NCI-H774 (cell line): ENCODE measurements at regions not wholly inside any gene's neighbourhood (a gene's known extent, or its start where the extent isn't known, plus 50 kb on each side); places are given as distances from the start of the nearest gene placed in this dataset.
"Not testable (repeated sequence)": the region's sequence is repeated elsewhere in the genome, so short reads cannot be mapped to it uniquely, and the experiment has no call there.

ENCODE experiments used
- DNase-seq: peaks from one replicate; lab custom pipeline; 2025; lab: John Stamatoyannopoulos, UW

- no peak for DNase-seq
These were observed 84.7 kb downstream of the SCN11A start for GRCh38 chr3:38966811-38967692.

- no peak for DNase-seq
These were observed 87.1 kb downstream of the SCN11A start for GRCh38 chr3:38964646-38965045.

- no peak for DNase-seq
These were observed 87.5 kb downstream of the SCN11A start for GRCh38 chr3:38964204-38964603.

GRCh38 chr3:38960953-38961622 is 90.7 kb downstream of the SCN11A start:
- DNase-seq, result peak; percentile 30

- DNase-seq, result no peak
These were observed 91.6 kb downstream of the SCN11A start for GRCh38 chr3:38960042-38960622.

- no peak for DNase-seq
These were observed 93.6 kb downstream of the SCN11A start for GRCh38 chr3:38958026-38958720.

GRCh38 chr3:38957296-38957695 is 94.4 kb downstream of the SCN11A start:
- no peak for DNase-seq

- no peak for DNase-seq
These were observed 99.0 kb downstream of the SCN11A start for GRCh38 chr3:38952721-38953120.

GRCh38 chr3:38951167-38951566 is 100.6 kb downstream of the SCN11A start:
- not testable (repeated sequence) for DNase-seq

GRCh38 chr3:38950581-38950980 is 101.2 kb downstream of the SCN11A start:
- DNase-seq, result no peak

- DNase-seq, result no peak
These were observed 101.8 kb downstream of the SCN11A start for GRCh38 chr3:38949994-38950393.

GRCh38 chr3:38940394-38940793 is 111.3 kb downstream of the SCN11A start:
- no peak for DNase-seq

GRCh38 chr3:38925351-38925750 is 109.3 kb upstream of the SCN10A start:
- DNase-seq, result no peak

- no peak for DNase-seq
These were observed 100.7 kb upstream of the SCN10A start for GRCh38 chr3:38916706-38917105.

GRCh38 chr3:38907426-38907825 is 91.4 kb upstream of the SCN10A start:
- DNase-seq, result no peak

GRCh38 chr3:38890426-38890825 is 74.4 kb upstream of the SCN10A start:
- no peak for DNase-seq

GRCh38 chr3:38878646-38879045 is 62.6 kb upstream of the SCN10A start:
- no peak for DNase-seq
